Heart right ventricle (tissue), 16 donors: ENCODE measurements at regions not wholly inside any gene's neighbourhood (a gene's known extent, or its start where the extent isn't known, plus 50 kb on each side); places are given as distances from the start of the nearest gene placed in this dataset.

Experiments used
- ATAC-seq, 8 donors: fragments of 200-7000 bp; cut with Tn5 transposase; one replicate each; pipeline ENCODE4 v1.9.1; 2020; ENCODE audit warnings: mild to moderate bottlenecking in 8 of 8, moderate library complexity in 8 of 8, moderate number of reproducible peaks in 1 of 8
- DNase-seq, 2 donors: peaks; one replicate each; pipeline ENCODE4 v3.0.0-alpha.2; 2020
- H3K27ac ChIP-seq, 10 donors: fragments of 200-600 bp; sonication (generic) in 2 of 10; one replicate each; pipeline versions ENCODE4 v1.5.0 to v1.8.0; 2020 to 2022; ENCODE audit warnings: mild to moderate bottlenecking in 3 of 10
- H3K27me3 ChIP-seq, 7 donors: fragments of 200-600 bp; one replicate each; pipeline ENCODE4 v1.8.0; 2021 to 2022; ENCODE audit warnings: mild to moderate bottlenecking in 2 of 7
- H3K36me3 ChIP-seq, 9 donors: fragments of 200-600 bp; sonication (generic) in 1 of 9; one replicate each; pipeline versions ENCODE4 v1.5.0 to v1.8.0; 2020 to 2022; ENCODE audit warnings: mild to moderate bottlenecking in 2 of 9
- H3K4me1 ChIP-seq, 9 donors: fragments of 200-600 bp; sonication (generic) in 1 of 9; one replicate each; pipeline versions ENCODE4 v1.5.0 to v1.8.0; 2020 to 2022; ENCODE audit warnings: mild to moderate bottlenecking in 4 of 9
- H3K4me3 ChIP-seq, 10 donors: fragments of 200-600 bp; sonication (generic) in 2 of 10; one replicate each; pipeline versions ENCODE4 v1.5.0 to v1.8.0; 2020 to 2022; ENCODE audit warnings: mild to moderate bottlenecking in 7 of 10, moderate library complexity in 2 of 10
- H3K9me3 ChIP-seq, 11 donors: fragments of 200-600 bp in 10 of 11; sonication (generic) in 2 of 11; one replicate each; pipeline versions ENCODE4 v1.5.0 to v1.8.0; 2013 to 2022; ENCODE audit warnings: mild to moderate bottlenecking in 2 of 11, control low read depth in 1 of 11, moderate library complexity in 1 of 11
- CTCF ChIP-seq, 9 donors: fragments of 200-600 bp; sonication (generic) in 2 of 9; IDR thresholded peaks; one replicate each; pipeline versions ENCODE4 v1.5.0 to v1.8.0; 2021 to 2022; ENCODE audit warnings: antibody characterized with exemption in 9 of 9, mild to moderate bottlenecking in 5 of 9, moderate library complexity in 1 of 9
- WGBS, 2 donors: extraction: QIAGEN DNeasy Blood & Tissue Kit; methylation state at CpG; one replicate each; pipeline ENCODE4 v1.1.7; 2013; ENCODE audit warnings: inconsistent platforms in 1 of 2; 5-methylcytosine and 5-hydroxymethylcytosine counted together
- intact Hi-C, 10 donors: fragments of 100-400 bp; cut with DNase I; formaldehyde crosslinking; loops; one replicate each; pipeline versions ENCODE4 v1.11.1 to v1.14.2; 2022
- donor health status: Arrhythmogenic right ventricular cardiomyopathy.
- donor health status: ischemic (EF 13 %, LVEDD 7.1; RV severe dilation, severe dysfunction).
- donor health status: healthy with polysubstance abuse.
- donor health status: DM: no; HTN: yes; CAD: no.
- donor health status: DM: no; HTN: no; CAD: no.
- donor health status: ischemic (EF 25% LVEDD 6.9; RV normal size, moderate dysfunction).
- donor health status: ischemic (EF 25% LVEDD 5.7; RV mildly dilated, moderate dysfunction).
- donor health status: healthy.
- donor health status: DM: yes; HTN: yes; CAD: no.
- donor health status: Ischemic cardiomyopathy.
- donor health status: ischemic (EF 35%, LVEDD 5.7; RV mildly dilated, moderate dysfunction).
- donor health status: nonischemic (EF 11% LVEDD 7.7; RV severe dilation, severe dysfunction).
- donor health status: DM: yes; HTN: yes; CAD: no.
- donor health status: PGD.
- donor health status: ischemic (EF 29% LVEDD 5.4; RV normal size, mild dysfunction).
- donor health status: nonischemic (EF 23%, LVEDD 6.1; RV moderate dilation, normal function).

GRCh38 chr4:123327346-123327745 is 69.2 kb upstream of the SPRY1 start:
- Histone ChIP-seq H3K9me3 (peaks cover 0 to 55% (median 18%) of the 10 kb centered on the region in 11 donors), H3K4me3 (no peak overlapping the region), H3K27me3 (no peaks in the 10 kb centered on the region), H3K36me3 (no peaks in the 10 kb centered on the region), H3K27ac (no peak overlapping the region), H3K4me1 (peaks cover 0 to 5% (median 0%) of the 10 kb centered on the region in 9 donors)
- WGBS, 2 donors = 59 to 66% methylated on average over 4 of the region's 4 CpGs
- DNase-seq (no peak), ATAC-seq (no peak)
- intact Hi-C loops = no loop called here
- no peak for TF ChIP-seq CTCF (IDR thresholded peaks at IDR 0.05)

GRCh38 chr4:123327846-123328429 is 68.7 kb upstream of the SPRY1 start:
- H3K36me3 ChIP-seq = no peaks in the 10 kb centered on the region
- H3K4me1 ChIP-seq = peaks cover 0 to 5% (median 0%) of the 10 kb centered on the region in 9 donors
- H3K27me3 ChIP-seq = no peaks in the 10 kb centered on the region
- intact Hi-C loops = no loop called here
- H3K4me3 ChIP-seq = no peak overlapping the region
- no peak for ATAC-seq
- H3K9me3 ChIP-seq = peaks cover 0 to 55% (median 16%) of the 10 kb centered on the region in 11 donors
- WGBS, 2 donors = 53 to 89% methylated on average over 3 of the region's 3 CpGs
- TF ChIP-seq CTCF (IDR thresholded peaks at IDR 0.05) = no peak
- no peak overlapping the region for H3K27ac ChIP-seq
- no peak for DNase-seq

- intact Hi-C loops = loop anchor here in 1 of 10 donors (5.0 kb wide), 1 partner anchor 86 kb away; no protein-coding TSS in a partner anchor
- Histone ChIP-seq H3K4me1 (peaks cover 3 to 53% (median 21%) of the 10 kb centered on the region in 9 donors), H3K4me3 (peak overlapping the region in 1 of 10 donors; percentile 8), H3K27me3 (no peaks in the 10 kb centered on the region), H3K27ac (peak overlapping the region; percentile 53 to 87 (median 75)), H3K9me3 (peaks cover 0 to 20% (median 0%) of the 10 kb centered on the region in 11 donors), H3K36me3 (no peaks in the 10 kb centered on the region)
- WGBS, 2 donors = 61 to 74% methylated on average over 7 of the region's 7 CpGs
- ATAC-seq (peak; percentile 25 to 72 (median 50)), DNase-seq (no peak)
- no peak for TF ChIP-seq CTCF (IDR thresholded peaks at IDR 0.05)
Measured at GRCh38 chr4:123338715-123339114, 57.9 kb upstream of the SPRY1 start.

- ATAC-seq (peak in 1 of 8 donors; percentile 32), DNase-seq (no peak)
- WGBS, 2 donors = 88 to 89% methylated on average over 5 of the region's 5 CpGs
- intact Hi-C loops = loop anchor here in 3 of 10 donors (5.0 kb wide), 3 partner anchors 48 to 92 kb away; no protein-coding TSS in a partner anchor
- Histone ChIP-seq H3K9me3 (peaks cover 0 to 11% (median 0%) of the 10 kb centered on the region in 11 donors), H3K4me1 (peaks cover 3 to 59% (median 27%) of the 10 kb centered on the region in 9 donors), H3K4me3 (no peak overlapping the region), H3K27ac (peak overlapping the region; percentile 63 to 87 (median 76)), H3K36me3 (no peaks in the 10 kb centered on the region), H3K27me3 (no peaks in the 10 kb centered on the region)
- no peak for TF ChIP-seq CTCF (IDR thresholded peaks at IDR 0.05)
Measured at GRCh38 chr4:123339507-123340380, 56.9 kb upstream of the SPRY1 start.
